LNCAP (cell line): ENCODE measurements at regions not wholly inside any gene's neighbourhood (a gene's known extent, or its start where the extent isn't known, plus 50 kb on each side); places are given as distances from the start of the nearest gene placed in this dataset.

Experiments
- CTCF ChIP-seq: fragments of 450-650 bp; IDR thresholded peaks from 2 replicates; pipeline ENCODE4 v1.5.1; 2017; ENCODE audit warnings: mild to moderate bottlenecking

GRCh38 chr2:207216457-207216856, 50.7 kb upstream of the KLF7 start:
- no peak for TF ChIP-seq CTCF

GRCh38 chr2:207217442-207217841, 51.7 kb upstream of the KLF7 start:
- TF ChIP-seq CTCF: no peak

- no peak for TF ChIP-seq CTCF
These were observed 53.4 kb upstream of the KLF7 start for GRCh38 chr2:207219081-207219630.

GRCh38 chr2:207219676-207220501, 54.1 kb upstream of the KLF7 start:
- TF ChIP-seq CTCF: no peak

GRCh38 chr2:207221731-207222130, 56.0 kb upstream of the KLF7 start:
- TF ChIP-seq CTCF: no peak

DNA sequence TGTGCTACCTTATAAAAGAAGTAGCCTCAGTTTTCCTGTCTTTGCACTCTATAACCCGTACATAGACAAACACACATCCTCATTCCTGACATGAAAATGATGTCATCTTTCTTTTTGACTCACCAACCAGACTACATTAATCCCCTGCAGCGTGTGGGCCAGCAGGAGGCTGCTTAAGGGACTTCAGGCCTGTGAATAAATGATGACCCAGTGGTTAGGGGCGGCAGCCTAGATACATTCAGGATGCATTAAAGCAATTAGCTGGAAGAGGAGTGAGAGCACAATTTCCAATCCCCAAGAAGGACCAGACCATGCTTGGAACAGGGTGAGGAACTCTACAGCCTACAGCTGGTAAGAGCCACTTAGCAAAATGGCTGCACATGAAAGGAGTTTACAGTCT, 57.3 kb upstream of the KLF7 start:
- TF ChIP-seq CTCF: no peak

DNA sequence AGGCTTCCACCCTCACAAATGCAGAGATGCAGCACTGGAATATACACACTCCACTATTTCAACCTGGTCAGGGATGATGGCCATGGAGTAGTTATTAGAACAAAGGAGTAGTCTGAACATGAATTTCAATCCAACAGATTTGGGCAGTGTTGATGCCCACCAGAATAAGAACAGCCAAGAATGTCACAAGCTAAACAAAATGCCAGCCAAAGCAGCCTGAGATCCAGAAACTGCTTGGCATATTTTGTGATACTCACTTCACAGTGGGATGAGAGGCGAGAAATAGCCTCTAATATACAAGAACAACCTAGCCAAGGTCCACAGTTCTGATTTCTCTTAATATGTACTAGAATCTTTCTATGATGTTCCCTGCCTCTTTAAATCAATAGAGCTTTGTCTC, 58.6 kb upstream of the KLF7 start:
- no peak for TF ChIP-seq CTCF
